ENCODE measurements at regions not wholly inside any gene's neighbourhood (a gene's known extent, or its start where the extent isn't known, plus 50 kb on each side); places are given as distances from the start of the nearest gene placed in this dataset.

DNA sequence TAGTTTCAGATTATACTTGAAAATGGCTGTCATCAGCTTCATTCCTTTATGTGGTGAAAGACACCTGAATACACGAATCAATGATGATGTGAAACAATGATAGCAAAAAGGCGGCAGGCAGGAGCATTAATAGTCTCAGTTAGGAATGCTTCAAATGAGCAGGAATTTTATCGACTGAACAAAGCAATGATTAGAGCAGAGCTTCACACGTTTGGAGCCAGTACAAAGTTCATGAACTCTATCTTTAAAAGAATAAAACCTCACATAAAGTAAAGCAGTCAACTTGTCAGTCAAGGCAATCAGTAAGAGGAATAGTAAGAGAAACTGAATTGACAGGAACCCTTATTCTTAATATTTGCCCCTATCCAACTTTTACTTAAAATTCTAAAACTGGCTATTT, 78.4 kb upstream of the SERTAD2 start:
- TF ChIP-seq, protein P1, sequence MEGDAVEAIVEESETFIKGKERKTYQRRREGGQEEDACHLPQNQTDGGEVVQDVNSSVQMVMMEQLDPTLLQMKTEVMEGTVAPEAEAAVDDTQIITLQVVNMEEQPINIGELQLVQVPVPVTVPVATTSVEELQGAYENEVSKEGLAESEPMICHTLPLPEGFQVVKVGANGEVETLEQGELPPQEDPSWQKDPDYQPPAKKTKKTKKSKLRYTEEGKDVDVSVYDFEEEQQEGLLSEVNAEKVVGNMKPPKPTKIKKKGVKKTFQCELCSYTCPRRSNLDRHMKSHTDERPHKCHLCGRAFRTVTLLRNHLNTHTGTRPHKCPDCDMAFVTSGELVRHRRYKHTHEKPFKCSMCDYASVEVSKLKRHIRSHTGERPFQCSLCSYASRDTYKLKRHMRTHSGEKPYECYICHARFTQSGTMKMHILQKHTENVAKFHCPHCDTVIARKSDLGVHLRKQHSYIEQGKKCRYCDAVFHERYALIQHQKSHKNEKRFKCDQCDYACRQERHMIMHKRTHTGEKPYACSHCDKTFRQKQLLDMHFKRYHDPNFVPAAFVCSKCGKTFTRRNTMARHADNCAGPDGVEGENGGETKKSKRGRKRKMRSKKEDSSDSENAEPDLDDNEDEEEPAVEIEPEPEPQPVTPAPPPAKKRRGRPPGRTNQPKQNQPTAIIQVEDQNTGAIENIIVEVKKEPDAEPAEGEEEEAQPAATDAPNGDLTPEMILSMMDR (IDR thresholded peaks at IDR 0.05): no peak
- no peak for TF ChIP-seq POLR2A (IDR thresholded peaks at IDR 0.05)
